ENCODE measurements at regions not wholly inside any gene's neighbourhood (a gene's known extent, or its start where the extent isn't known, plus 50 kb on each side); places are given as distances from the start of the nearest gene placed in this dataset.
"Not testable (repeated sequence)": the region's sequence is repeated elsewhere in the genome, so short reads cannot be mapped to it uniquely, and the experiment has no call there.

- DNase-seq (ENCODE audit: insufficient read length, low spot score) (no peak), FAIRE-seq (no peak)
- TF ChIP-seq CTCF (IDR thresholded peaks at IDR 0.05; ENCODE audit: insufficient read depth, missing control alignments): no peak
Measured at GRCh38 chr4:177191586-177191985, 118.1 kb upstream of the NEIL3 start.

GRCh38 chr4:177191991-177192390 lies 117.7 kb upstream of the NEIL3 start:
- FAIRE-seq: no peak
- TF ChIP-seq CTCF (IDR thresholded peaks at IDR 0.05; ENCODE audit: insufficient read depth, missing control alignments): no peak
- no peak for DNase-seq (ENCODE audit: insufficient read length, low spot score)

GRCh38 chr4:177193024-177193715 lies 116.5 kb upstream of the NEIL3 start:
- not testable (repeated sequence) for FAIRE-seq; DNase-seq (ENCODE audit: insufficient read length, low spot score)

GRCh38 chr4:177194906-177195305 lies 114.8 kb upstream of the NEIL3 start:
- FAIRE-seq (no peak), DNase-seq (ENCODE audit: insufficient read length, low spot score) (no peak)
- TF ChIP-seq CTCF (IDR thresholded peaks at IDR 0.05; ENCODE audit: insufficient read depth, missing control alignments): no peak

- no peak for TF ChIP-seq CTCF (IDR thresholded peaks at IDR 0.05; ENCODE audit: insufficient read depth, missing control alignments)
- FAIRE-seq (no peak), DNase-seq (ENCODE audit: insufficient read length, low spot score) (no peak)
Measured at GRCh38 chr4:177196615-177197014, 113.1 kb upstream of the NEIL3 start.

GRCh38 chr4:177201614-177202013 lies 108.1 kb upstream of the NEIL3 start:
- DNase-seq (ENCODE audit: insufficient read length, low spot score) (no peak), FAIRE-seq (no peak)
- TF ChIP-seq CTCF (IDR thresholded peaks at IDR 0.05; ENCODE audit: insufficient read depth, missing control alignments): no peak

- DNase-seq (ENCODE audit: insufficient read length, low spot score) (no peak), FAIRE-seq (no peak)
- no peak for TF ChIP-seq CTCF (IDR thresholded peaks at IDR 0.05; ENCODE audit: insufficient read depth, missing control alignments)
Measured at GRCh38 chr4:177204126-177204525, 105.5 kb upstream of the NEIL3 start.

- TF ChIP-seq CTCF (IDR thresholded peaks at IDR 0.05; ENCODE audit: insufficient read depth, missing control alignments): no peak
- no peak for FAIRE-seq
- DNase-seq (ENCODE audit: insufficient read length, low spot score): no peak
Measured at GRCh38 chr4:177214935-177215334, 94.7 kb upstream of the NEIL3 start.
